Coronary artery (tissue), 2 donors: ENCODE measurements at regions not wholly inside any gene's neighbourhood (a gene's known extent, or its start where the extent isn't known, plus 50 kb on each side); places are given as distances from the start of the nearest gene placed in this dataset.
A peak's percentile ranks its signal among the peaks of the same experiment; 100 is the strongest.

ENCODE experiments used
- DNase-seq: peaks from one replicate; pipeline ENCODE4 v3.0.0-alpha.2; 2017; ENCODE audit warnings: low spot score
- H3K27ac ChIP-seq, 2 donors: fragments of 200-600 bp; sonication (generic); one replicate each; pipeline ENCODE4 v1.5.1; 2016 to 2019
- H3K4me3 ChIP-seq: fragments of 200-600 bp; sonication (generic); 2 replicates; pipeline ENCODE4 v1.5.1; 2016; ENCODE audit warnings: mild to moderate bottlenecking, moderate library complexity
- TF ChIP-seq, protein P1 (sequence below): fragments of 200-600 bp; sonication (generic); IDR thresholded peaks from one replicate; pipeline ENCODE4 v1.5.1; 2019; ENCODE audit warnings: antibody characterized with exemption

DNA sequence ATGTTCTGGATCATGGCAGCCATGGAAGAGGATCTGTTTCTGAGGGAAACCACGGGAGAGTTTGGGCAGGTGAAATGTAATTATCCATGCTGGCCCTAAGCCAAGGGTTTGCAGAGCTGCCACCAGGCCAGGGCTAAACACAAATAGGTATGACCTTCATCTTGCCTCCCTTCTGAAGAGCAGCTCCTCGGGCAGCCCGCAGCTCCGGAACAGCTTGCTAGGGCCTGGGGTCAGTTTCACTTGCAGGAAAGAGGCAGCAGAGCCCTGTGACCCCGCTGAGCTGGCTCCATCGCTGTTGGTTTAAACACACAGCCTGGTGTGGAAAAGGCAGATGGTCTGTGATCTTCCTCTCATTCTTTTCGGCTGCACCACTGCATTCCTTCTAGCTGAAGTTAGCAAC, 141.4 kb downstream of the TMEM38B start:
- no peak for DNase-seq
- Histone ChIP-seq H3K4me3 (no peak overlapping the region), H3K27ac (no peak overlapping the region)
- TF ChIP-seq, protein P1, sequence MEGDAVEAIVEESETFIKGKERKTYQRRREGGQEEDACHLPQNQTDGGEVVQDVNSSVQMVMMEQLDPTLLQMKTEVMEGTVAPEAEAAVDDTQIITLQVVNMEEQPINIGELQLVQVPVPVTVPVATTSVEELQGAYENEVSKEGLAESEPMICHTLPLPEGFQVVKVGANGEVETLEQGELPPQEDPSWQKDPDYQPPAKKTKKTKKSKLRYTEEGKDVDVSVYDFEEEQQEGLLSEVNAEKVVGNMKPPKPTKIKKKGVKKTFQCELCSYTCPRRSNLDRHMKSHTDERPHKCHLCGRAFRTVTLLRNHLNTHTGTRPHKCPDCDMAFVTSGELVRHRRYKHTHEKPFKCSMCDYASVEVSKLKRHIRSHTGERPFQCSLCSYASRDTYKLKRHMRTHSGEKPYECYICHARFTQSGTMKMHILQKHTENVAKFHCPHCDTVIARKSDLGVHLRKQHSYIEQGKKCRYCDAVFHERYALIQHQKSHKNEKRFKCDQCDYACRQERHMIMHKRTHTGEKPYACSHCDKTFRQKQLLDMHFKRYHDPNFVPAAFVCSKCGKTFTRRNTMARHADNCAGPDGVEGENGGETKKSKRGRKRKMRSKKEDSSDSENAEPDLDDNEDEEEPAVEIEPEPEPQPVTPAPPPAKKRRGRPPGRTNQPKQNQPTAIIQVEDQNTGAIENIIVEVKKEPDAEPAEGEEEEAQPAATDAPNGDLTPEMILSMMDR = no peak

DNA sequence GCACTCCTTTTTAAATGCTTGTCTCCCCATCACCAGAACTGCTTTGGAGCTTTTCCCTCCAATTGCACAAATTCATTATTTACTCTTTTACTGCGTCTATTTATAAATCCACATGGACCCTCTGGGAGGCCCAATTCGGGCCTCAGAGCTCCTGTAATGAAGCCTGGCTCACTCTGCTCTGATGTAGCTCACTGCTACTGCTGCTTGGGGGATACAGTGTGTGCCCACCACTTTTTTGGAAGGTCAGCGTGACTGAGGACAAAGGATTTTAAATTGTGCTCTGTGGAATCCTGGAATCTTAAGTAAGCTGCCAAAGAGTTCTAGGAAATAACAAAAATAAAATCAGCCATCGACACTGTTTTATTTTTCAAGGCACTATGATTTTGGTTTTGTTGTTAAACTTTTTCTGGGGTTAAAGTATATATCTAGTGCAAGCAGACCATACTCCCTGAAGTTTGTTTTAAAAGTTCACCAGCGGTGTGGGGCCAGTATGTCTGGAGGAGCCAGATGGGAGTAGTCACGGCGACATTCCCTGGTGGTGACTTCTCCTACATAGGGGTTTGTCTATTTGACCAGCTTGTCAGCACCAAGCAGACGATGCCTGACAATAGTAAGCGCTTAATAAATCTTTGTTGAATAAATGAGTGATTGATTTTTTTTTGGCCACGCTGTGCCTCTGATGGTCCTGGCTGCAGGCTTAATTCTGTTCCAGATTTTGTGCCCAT, 142.8 kb downstream of the TMEM38B start:
- no peak for DNase-seq
- Histone ChIP-seq H3K27ac (no peak overlapping the region), H3K4me3 (no peak overlapping the region)
- TF ChIP-seq, protein P1 = no peak

DNA sequence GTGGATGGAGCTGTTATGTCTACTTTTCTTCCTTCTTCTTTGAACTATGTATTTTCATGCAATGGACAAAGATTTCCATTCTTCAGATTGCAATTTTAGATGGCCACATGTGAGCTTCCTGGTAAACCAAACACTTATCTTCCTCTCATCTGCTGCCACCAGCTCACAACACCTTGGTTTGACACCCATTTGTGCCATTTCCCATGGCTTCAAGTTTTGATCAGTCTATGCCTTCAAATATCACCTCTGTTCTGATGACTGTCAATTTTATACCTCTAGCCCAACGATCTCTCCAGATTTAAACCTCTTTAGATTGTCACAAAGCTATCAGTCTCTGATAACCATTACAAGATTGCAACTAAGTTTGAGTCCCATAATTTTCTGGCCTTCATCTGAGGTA, 147.2 kb downstream of the TMEM38B start:
- no peak overlapping the region for H3K27ac ChIP-seq
- no peak for DNase-seq
- TF ChIP-seq, protein P1 = no peak
- no peak overlapping the region for H3K4me3 ChIP-seq

DNA sequence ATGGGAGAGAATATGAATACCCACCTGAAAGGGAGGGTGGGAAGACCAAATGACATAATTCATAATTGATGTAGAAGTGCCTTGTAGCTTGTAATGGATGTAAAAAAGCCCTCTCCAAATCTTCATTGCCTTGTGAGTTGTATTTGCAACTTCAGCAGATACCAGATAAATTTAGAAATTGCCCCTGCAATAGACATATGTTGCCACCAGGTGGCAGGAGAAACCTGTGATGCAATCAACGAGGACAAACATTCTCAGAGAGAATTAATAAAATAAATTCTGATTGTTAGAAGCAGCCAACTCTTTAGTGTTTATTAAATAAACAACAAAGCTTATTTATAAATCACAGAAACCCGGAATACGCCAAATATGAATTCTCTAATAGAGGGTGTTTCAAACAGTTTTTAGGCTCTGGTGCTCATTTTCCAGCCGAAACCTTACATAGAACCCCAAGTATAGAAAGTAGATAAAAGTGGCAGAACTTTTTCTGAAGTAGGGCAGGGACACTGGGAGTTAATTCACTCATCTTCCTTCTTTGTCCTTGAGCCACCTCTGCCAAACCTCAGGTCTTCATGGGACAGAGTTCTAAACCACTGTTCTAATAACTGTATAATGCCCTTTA, 147.8 kb downstream of the TMEM38B start:
- DNase-seq = no peak
- no peak overlapping the region for H3K27ac ChIP-seq
- TF ChIP-seq, protein P1 = peak; percentile 32
- no peak overlapping the region for H3K4me3 ChIP-seq

DNA sequence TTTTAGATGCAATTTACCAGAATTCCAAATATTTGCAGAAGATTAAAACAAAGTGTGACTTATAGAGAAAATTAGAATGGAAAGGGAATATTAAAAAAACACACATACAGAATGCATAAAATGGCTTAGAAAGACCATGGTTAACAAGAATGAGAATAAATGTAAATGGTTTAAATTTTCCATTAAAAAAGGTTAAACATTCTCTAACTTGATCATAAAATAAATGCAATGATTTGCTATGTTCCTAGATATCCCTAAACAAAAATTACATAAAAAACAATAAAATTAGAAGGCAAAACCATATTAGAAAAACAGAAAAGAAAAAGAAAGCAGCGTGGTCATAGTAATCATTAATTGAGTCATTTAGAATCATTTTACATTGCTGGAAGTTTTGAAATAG, 152.5 kb downstream of the TMEM38B start:
- TF ChIP-seq, protein P1 = no peak
- Histone ChIP-seq H3K27ac (no peak overlapping the region), H3K4me3 (no peak overlapping the region)
- DNase-seq = no peak

DNA sequence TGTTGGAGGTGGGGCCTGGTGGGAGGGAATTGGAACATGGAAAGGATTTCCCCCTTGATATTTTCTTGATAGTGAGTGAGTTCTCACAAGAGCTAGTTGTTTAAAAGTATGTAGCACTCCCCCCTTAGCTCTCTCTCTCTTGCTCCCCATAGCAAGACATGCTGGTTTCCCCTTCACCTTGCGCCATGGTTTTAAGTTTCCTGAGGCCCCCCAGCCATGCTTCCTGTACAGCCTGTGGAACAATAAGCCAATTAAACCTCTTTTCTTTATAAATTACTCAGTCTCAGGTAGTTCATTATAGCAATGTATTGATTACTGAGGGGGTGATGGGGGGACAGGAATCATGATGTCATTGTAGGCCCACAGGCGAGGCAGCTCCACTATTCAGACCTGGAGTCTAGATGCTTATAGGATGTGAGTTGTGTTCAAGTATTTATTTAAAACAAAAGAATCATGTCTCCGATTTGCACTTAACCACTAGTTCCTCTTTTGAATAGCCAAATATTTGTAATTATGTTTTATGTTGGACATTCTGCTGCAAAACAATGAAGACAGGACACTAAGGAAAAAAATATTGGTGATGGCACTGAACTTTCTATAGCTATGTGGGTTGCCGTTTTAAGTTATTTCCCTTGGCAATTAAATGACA, 156.6 kb downstream of the TMEM38B start:
- TF ChIP-seq, protein P1 = no peak
- Histone ChIP-seq H3K4me3 (no peak overlapping the region), H3K27ac (no peak overlapping the region)
- no peak for DNase-seq
